ENCODE measurements at regions not wholly inside any gene's neighbourhood (a gene's known extent, or its start where the extent isn't known, plus 50 kb on each side); places are given as distances from the start of the nearest gene placed in this dataset.

- ChIA-PET POLR2A (no interaction called here), CTCF (no interaction called here)
- H3K4me3 Mint-ChIP-seq, result no peak overlapping the region
- H3K27ac Mint-ChIP-seq, result no peak overlapping the region
- no peaks in the 10 kb centered on the region for H3K4me1 Mint-ChIP-seq
- no peaks in the 10 kb centered on the region for H3K36me3 Mint-ChIP-seq (ENCODE audit: low read depth)
- DNase-seq, result no peak
- H3K27me3 Mint-ChIP-seq, result no peaks in the 10 kb centered on the region
- no peaks in the 10 kb centered on the region for H3K9me3 Mint-ChIP-seq
Measured at GRCh38 chr22:48740086-48740730, 1087.5 kb downstream of the BRD1 start.

- no peaks in the 10 kb centered on the region for H3K4me1 Mint-ChIP-seq
- POLR2A ChIA-PET, result no interaction called here
- no peak overlapping the region for H3K4me3 Mint-ChIP-seq
- no peaks in the 10 kb centered on the region for H3K27me3 Mint-ChIP-seq
- no peaks in the 10 kb centered on the region for H3K36me3 Mint-ChIP-seq (ENCODE audit: low read depth)
- CTCF ChIA-PET, result no interaction called here
- H3K9me3 Mint-ChIP-seq, result no peaks in the 10 kb centered on the region
- no peak overlapping the region for H3K27ac Mint-ChIP-seq
- no peak for DNase-seq
Measured at GRCh38 chr22:48739348-48740085, 1088.2 kb downstream of the BRD1 start.

GRCh38 chr22:48738204-48738980 lies 1089.3 kb downstream of the BRD1 start:
- Mint-ChIP-seq H3K4me3 (no peak overlapping the region), H3K27ac (no peak overlapping the region), H3K27me3 (no peaks in the 10 kb centered on the region), H3K4me1 (no peaks in the 10 kb centered on the region), H3K9me3 (no peaks in the 10 kb centered on the region), H3K36me3 (ENCODE audit: low read depth) (no peaks in the 10 kb centered on the region)
- no peak for DNase-seq
- CTCF ChIA-PET, result no interaction called here
- POLR2A ChIA-PET, result no interaction called here

GRCh38 chr22:48737461-48738203 lies 1090.0 kb downstream of the BRD1 start:
- ChIA-PET POLR2A (no interaction called here), CTCF (no interaction called here)
- no peaks in the 10 kb centered on the region for H3K36me3 Mint-ChIP-seq (ENCODE audit: low read depth)
- DNase-seq, result no peak
- no peaks in the 10 kb centered on the region for H3K4me1 Mint-ChIP-seq
- H3K4me3 Mint-ChIP-seq, result no peak overlapping the region
- H3K27me3 Mint-ChIP-seq, result no peaks in the 10 kb centered on the region
- no peak overlapping the region for H3K27ac Mint-ChIP-seq
- no peaks in the 10 kb centered on the region for H3K9me3 Mint-ChIP-seq

- ChIA-PET CTCF (no interaction called here), POLR2A (no interaction called here)
- H3K27me3 Mint-ChIP-seq, result no peaks in the 10 kb centered on the region
- no peak overlapping the region for H3K4me3 Mint-ChIP-seq
- no peaks in the 10 kb centered on the region for H3K9me3 Mint-ChIP-seq
- no peaks in the 10 kb centered on the region for H3K36me3 Mint-ChIP-seq (ENCODE audit: low read depth)
- no peak overlapping the region for H3K27ac Mint-ChIP-seq
- no peak for DNase-seq
- H3K4me1 Mint-ChIP-seq, result no peaks in the 10 kb centered on the region
Measured at GRCh38 chr22:48736593-48737460, 1090.8 kb downstream of the BRD1 start.

GRCh38 chr22:48734961-48735360 lies 1092.7 kb downstream of the BRD1 start:
- H3K9me3 Mint-ChIP-seq, result no peaks in the 10 kb centered on the region
- no peak overlapping the region for H3K27ac Mint-ChIP-seq
- no peaks in the 10 kb centered on the region for H3K27me3 Mint-ChIP-seq
- H3K4me3 Mint-ChIP-seq, result no peak overlapping the region
- DNase-seq, result no peak
- H3K4me1 Mint-ChIP-seq, result no peaks in the 10 kb centered on the region
- ChIA-PET POLR2A (no interaction called here), CTCF (no interaction called here)
- no peaks in the 10 kb centered on the region for H3K36me3 Mint-ChIP-seq (ENCODE audit: low read depth)

- no peaks in the 10 kb centered on the region for H3K9me3 Mint-ChIP-seq
- no peaks in the 10 kb centered on the region for H3K36me3 Mint-ChIP-seq (ENCODE audit: low read depth)
- no peaks in the 10 kb centered on the region for H3K4me1 Mint-ChIP-seq
- DNase-seq, result no peak
- ChIA-PET POLR2A (no interaction called here), CTCF (no interaction called here)
- no peaks in the 10 kb centered on the region for H3K27me3 Mint-ChIP-seq
- H3K4me3 Mint-ChIP-seq, result no peak overlapping the region
- H3K27ac Mint-ChIP-seq, result no peak overlapping the region
Measured at GRCh38 chr22:48734359-48734758, 1093.3 kb downstream of the BRD1 start.

GRCh38 chr22:48729499-48730171 lies 1098.0 kb downstream of the BRD1 start:
- Mint-ChIP-seq H3K27ac (no peak overlapping the region), H3K36me3 (ENCODE audit: low read depth) (no peaks in the 10 kb centered on the region), H3K9me3 (no peaks in the 10 kb centered on the region), H3K4me1 (no peaks in the 10 kb centered on the region), H3K4me3 (no peak overlapping the region), H3K27me3 (no peaks in the 10 kb centered on the region)
- ChIA-PET POLR2A (no interaction called here), CTCF (no interaction called here)
- DNase-seq, result no peak

- H3K27me3 Mint-ChIP-seq, result no peaks in the 10 kb centered on the region
- H3K27ac Mint-ChIP-seq, result no peak overlapping the region
- no peaks in the 10 kb centered on the region for H3K9me3 Mint-ChIP-seq
- DNase-seq, result no peak
- ChIA-PET CTCF (interaction anchor here (0.6 kb wide), 1 partner anchor 855 kb away, joined by 3 read pairs; no protein-coding TSS in a partner anchor), POLR2A (no interaction called here)
- H3K4me3 Mint-ChIP-seq, result no peak overlapping the region
- no peaks in the 10 kb centered on the region for H3K36me3 Mint-ChIP-seq (ENCODE audit: low read depth)
- H3K4me1 Mint-ChIP-seq, result no peaks in the 10 kb centered on the region
Measured at GRCh38 chr22:48727454-48728058, 1100.1 kb downstream of the BRD1 start.

- Mint-ChIP-seq H3K9me3 (no peaks in the 10 kb centered on the region), H3K4me3 (no peak overlapping the region), H3K4me1 (no peaks in the 10 kb centered on the region), H3K27me3 (peaks cover 3% of the 10 kb centered on the region), H3K27ac (no peak overlapping the region), H3K36me3 (ENCODE audit: low read depth) (no peaks in the 10 kb centered on the region)
- POLR2A ChIA-PET, result no interaction called here
- no peak for DNase-seq
- CTCF ChIA-PET, result no interaction called here
Measured at GRCh38 chr22:48724899-48725298, 1102.8 kb downstream of the BRD1 start.

- Mint-ChIP-seq H3K36me3 (ENCODE audit: low read depth) (no peaks in the 10 kb centered on the region), H3K4me1 (no peaks in the 10 kb centered on the region), H3K27ac (no peak overlapping the region), H3K27me3 (peaks cover 3% of the 10 kb centered on the region), H3K4me3 (no peak overlapping the region), H3K9me3 (no peaks in the 10 kb centered on the region)
- ChIA-PET POLR2A (no interaction called here), CTCF (no interaction called here)
- DNase-seq, result no peak
Measured at GRCh38 chr22:48722661-48723060, 1105.0 kb downstream of the BRD1 start.

GRCh38 chr22:48721395-48721669 lies 1106.3 kb downstream of the BRD1 start:
- H3K27me3 Mint-ChIP-seq, result peaks cover 3% of the 10 kb centered on the region
- H3K9me3 Mint-ChIP-seq, result no peaks in the 10 kb centered on the region
- no peak overlapping the region for H3K4me3 Mint-ChIP-seq
- CTCF ChIA-PET, result no interaction called here
- POLR2A ChIA-PET, result no interaction called here
- DNase-seq, result no peak
- H3K4me1 Mint-ChIP-seq, result no peaks in the 10 kb centered on the region
- H3K27ac Mint-ChIP-seq, result no peak overlapping the region
- no peaks in the 10 kb centered on the region for H3K36me3 Mint-ChIP-seq (ENCODE audit: low read depth)

Measured in activated CD4-positive, alpha-beta T cell treated with anti-CD3 and anti-CD28 coated beads, Interleukin-2, amount 10 ng/mL, durations not matched to agents 7 days and 5 days (primary cell).